ENCODE measurements at regions not wholly inside any gene's neighbourhood (a gene's known extent, or its start where the extent isn't known, plus 50 kb on each side); places are given as distances from the start of the nearest gene placed in this dataset.

- Histone ChIP-seq H3K4me2 (ENCODE audit: low read length) (no peak overlapping the region), H3K4me3 (replicated peaks in 1 of 2; ENCODE audit: low read depth in 1 of 2, low read length in 2 of 2) (no peak overlapping the region), H3K9me3 (ENCODE audit: control insufficient read depth in 1 of 2, insufficient read depth in 1 of 2, low read depth in 1 of 2, low read length in 2 of 2) (no peaks in the 10 kb centered on the region), H3K27ac (ENCODE audit: low read depth, low read length) (no peak overlapping the region), H3K79me2 (ENCODE audit: insufficient read depth, low read length) (no peaks in the 10 kb centered on the region), H2AFZ (ENCODE audit: low read depth, low read length, poor library complexity, severe bottlenecking) (no peak overlapping the region), H3K36me3 (ENCODE audit: control insufficient read depth in 1 of 2, insufficient read depth in 2 of 2, low read length in 2 of 2) (no peaks in the 10 kb centered on the region), H3K9ac (ENCODE audit: low read length) (no peak overlapping the region), H3K9me2 (ENCODE audit: insufficient read depth) (no peaks in the 10 kb centered on the region), H3K4me1 (ENCODE audit: control insufficient read depth in 1 of 2, insufficient read depth in 2 of 2, low read length in 2 of 2) (peaks cover 0 to 4% of the 10 kb centered on the region in 2 experiments; a peak in 1 of 4 replicates), H4K20me1 (ENCODE audit: insufficient read depth) (no peaks in the 10 kb centered on the region), H3K27me3 (ENCODE audit: insufficient read depth, low read length) (no peaks in the 10 kb centered on the region)
- POLR2A ChIA-PET, result no interaction called here
- no peak for TF ChIP-seq ZBTB33 (IDR thresholded peaks at IDR 0.05; ENCODE audit: extremely low read depth, insufficient replicate concordance, low read length)
- no peak for TF ChIP-seq EGR1 (IDR thresholded peaks at IDR 0.05; ENCODE audit: low read depth)
- TF ChIP-seq CTCF (IDR thresholded peaks at IDR 0.05 in 2 of 3, conservative IDR thresholded peaks at IDR 0.05 in 1 of 3; ENCODE audit: borderline replicate concordance in 1 of 3, insufficient read depth in 1 of 3, low read depth in 2 of 3, low read length in 2 of 3), result no peak
- no peak for TF ChIP-seq CBX3 (IDR thresholded peaks at IDR 0.05; ENCODE audit: low read depth)
- no peak for TF ChIP-seq ZFX (IDR thresholded peaks at IDR 0.05)
- TF ChIP-seq, protein P1, sequence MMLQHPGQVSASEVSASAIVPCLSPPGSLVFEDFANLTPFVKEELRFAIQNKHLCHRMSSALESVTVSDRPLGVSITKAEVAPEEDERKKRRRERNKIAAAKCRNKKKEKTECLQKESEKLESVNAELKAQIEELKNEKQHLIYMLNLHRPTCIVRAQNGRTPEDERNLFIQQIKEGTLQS (IDR thresholded peaks at IDR 0.05), result no peak
- TF ChIP-seq SRF (IDR thresholded peaks at IDR 0.05; ENCODE audit: low read depth), result no peak
- TF ChIP-seq POLR2AphosphoS5 (IDR thresholded peaks at IDR 0.05; ENCODE audit: low read depth, low read length), result no peak
- no peak for TF ChIP-seq RAD21 (IDR thresholded peaks at IDR 0.05; ENCODE audit: low read depth)
- no peak for TF ChIP-seq TCF7L2 (IDR thresholded peaks at IDR 0.05; ENCODE audit: borderline replicate concordance, extremely low read depth, insufficient read depth, insufficient read length)
- no peak for TF ChIP-seq EZH2 (IDR thresholded peaks at IDR 0.05)
- TF ChIP-seq, protein P2, sequence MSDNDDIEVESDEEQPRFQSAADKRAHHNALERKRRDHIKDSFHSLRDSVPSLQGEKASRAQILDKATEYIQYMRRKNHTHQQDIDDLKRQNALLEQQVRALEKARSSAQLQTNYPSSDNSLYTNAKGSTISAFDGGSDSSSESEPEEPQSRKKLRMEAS (IDR thresholded peaks at IDR 0.05), result no peak
- TF ChIP-seq ELF1 (IDR thresholded peaks at IDR 0.05; ENCODE audit: borderline replicate concordance, low read depth), result no peak
- ATAC-seq (no peak), DNase-seq (ENCODE audit: low read depth, low spot score) (no peak)
- CTCF ChIA-PET, result no interaction called here
- intact Hi-C loops (cut with micrococcal nuclease), result loop anchor here (10.0 kb wide), 1 partner anchor 195 kb away; no protein-coding TSS in a partner anchor
- BruUV-seq (replicated peaks), result no TSS peak
- RAD21 ChIA-PET (ENCODE audit: low non-redundant PET in 1 of 2, low total read pairs in 2 of 2, uncharacterized antibody in 2 of 2, unreplicated experiment in 2 of 2), result no interaction called here
Observed at GRCh38 chr11:70759846-70760245, 361.5 kb downstream of the CTTN start.
